ENCODE measurements at regions not wholly inside any gene's neighbourhood (a gene's known extent, or its start where the extent isn't known, plus 50 kb on each side); places are given as distances from the start of the nearest gene placed in this dataset.

DNA sequence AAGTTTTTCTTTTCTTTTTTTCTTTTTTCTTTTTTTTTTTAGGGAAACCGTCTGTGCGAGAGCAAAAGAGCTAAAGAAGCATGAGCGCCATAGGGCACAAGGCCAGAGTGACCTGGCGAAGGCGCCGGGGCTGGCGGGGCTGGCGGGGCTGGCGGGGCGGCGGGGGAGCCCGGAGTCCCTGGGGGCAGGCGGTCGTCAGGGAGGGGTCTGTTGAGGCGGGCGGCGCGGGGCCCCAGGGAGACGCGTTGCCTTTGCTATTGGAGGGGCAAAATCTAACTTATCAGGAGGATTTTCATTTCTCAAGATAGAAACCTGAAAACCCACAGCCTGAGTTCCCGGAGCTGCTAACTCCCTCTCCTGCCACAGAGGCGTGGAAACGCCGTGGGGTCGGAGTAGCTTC is 135.6 kb upstream of the SMAD1 start:
- no peak for DNase-seq (ENCODE audit: low spot score)

DNA sequence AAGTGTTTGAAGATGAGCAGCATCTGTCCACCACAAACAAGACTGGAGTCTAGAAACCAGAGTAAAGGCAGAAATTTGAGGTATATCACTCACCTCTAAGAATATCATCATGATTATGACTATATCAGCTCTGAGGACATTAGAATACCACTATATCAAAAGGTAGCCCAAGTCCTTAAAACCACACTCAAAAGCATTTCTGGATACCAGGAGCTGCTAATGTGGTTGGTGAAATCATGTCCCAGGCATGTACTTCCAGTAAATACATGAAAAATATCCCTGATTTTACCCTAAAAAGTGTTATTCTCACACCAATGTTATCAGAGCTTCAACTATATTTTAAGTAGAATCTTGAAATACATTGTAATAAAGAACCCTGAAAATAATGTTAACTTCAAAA is 136.3 kb upstream of the SMAD1 start:
- DNase-seq (ENCODE audit: low spot score) = no peak

- no peak for DNase-seq (ENCODE audit: low spot score)
These were observed 140.3 kb upstream of the SMAD1 start for GRCh38 chr4:145341381-145341780.

GRCh38 chr4:145340071-145340675 is 141.5 kb upstream of the SMAD1 start:
- DNase-seq (ENCODE audit: low spot score) = no peak

DNA sequence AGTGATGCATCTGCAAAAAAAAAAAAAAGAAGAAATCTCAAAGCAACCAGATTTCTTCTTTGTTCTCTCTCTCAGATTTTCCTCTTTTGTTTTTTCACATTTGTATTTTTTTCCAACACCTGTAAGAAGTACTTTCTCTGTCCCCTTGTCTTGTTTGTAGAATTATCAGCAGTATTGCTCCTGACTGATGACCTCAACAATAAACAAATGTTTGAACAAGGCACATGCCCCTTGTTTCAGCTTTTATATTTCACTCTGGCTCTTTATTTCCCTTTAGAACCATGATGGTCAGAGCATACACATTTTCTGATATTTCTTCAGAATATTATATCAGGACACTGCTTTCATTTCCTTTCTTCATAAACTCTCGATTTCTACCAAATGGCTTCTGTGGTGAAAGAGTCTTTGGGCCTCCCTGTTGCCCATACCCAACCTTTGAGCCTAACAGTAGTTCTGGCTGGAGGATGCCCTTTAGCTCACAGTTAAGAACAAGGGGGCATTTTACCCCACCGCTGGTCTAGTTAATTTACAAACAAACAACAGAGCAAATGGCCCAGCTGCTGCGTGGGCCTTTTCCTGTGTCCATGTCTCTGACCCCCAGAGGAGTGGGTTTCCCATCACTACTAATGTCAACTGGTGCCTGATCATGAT is 142.5 kb upstream of the SMAD1 start:
- DNase-seq (ENCODE audit: low spot score) = no peak

- DNase-seq (ENCODE audit: low spot score) = no peak
These were observed 143.1 kb upstream of the SMAD1 start for GRCh38 chr4:145338568-145338967.

GRCh38 chr4:145337391-145337790 is 144.3 kb upstream of the SMAD1 start:
- no peak for DNase-seq (ENCODE audit: low spot score)

DNA sequence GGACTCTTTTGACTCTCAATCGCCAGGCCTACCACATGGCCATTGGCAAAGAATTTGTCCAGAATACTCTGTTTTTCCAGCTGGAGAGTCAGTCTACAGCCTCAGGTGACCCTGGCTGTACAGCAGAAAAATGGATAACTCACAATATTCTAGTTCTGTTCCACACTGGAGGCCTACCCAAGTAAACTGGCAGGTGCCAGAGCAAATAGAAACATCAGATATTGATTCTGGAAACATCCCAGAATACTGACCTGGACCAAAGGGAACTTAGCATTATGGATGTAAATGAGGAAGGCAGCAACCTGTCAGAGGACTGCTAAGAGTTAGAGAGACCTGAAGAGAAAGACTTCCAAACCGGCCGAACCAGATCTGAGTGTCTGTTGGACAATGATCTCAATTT is 147.9 kb upstream of the SMAD1 start:
- no peak for DNase-seq (ENCODE audit: low spot score)

- no peak for DNase-seq (ENCODE audit: low spot score)
These were observed 146.1 kb upstream of the OTUD4 start for GRCh38 chr4:145326491-145326890.

DNA sequence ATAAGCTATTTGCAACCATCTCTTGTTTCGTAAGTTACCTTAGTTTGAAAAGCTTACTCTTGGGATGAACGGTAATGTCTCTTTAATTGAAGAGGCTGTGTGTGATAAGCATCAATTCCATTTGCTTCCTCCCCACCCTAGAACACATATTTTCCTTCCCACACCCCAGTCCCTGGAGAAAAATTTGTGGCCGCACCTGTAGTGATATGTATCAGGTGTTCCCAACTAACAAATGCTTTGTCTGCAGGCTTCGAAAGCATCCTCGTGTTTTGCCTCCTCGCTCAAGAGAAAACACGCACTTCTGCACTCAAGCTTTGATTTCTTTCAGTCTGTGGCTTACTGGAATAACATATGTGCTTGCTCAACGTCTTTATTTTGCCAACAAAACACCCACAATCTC is 143.8 kb upstream of the OTUD4 start:
- no peak for DNase-seq (ENCODE audit: low spot score)

DNA sequence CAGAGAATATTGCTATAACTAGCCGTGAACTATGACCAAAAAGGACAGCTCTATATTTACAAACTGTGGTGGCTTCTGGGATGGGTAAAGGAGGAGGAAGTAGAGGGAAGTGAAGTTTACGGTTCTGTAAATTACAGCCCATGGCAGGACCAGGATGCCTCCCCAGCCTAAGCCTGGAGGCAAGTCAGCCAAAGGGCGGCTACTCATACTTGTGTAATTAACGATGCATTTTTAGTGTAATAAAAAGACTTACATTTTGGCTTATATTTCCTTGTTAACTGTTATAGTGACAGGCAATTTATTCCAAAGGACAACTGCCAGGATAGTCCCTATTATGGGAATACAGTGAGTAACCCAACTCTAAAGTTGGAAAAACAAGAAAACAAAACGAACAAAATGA is 139.9 kb upstream of the OTUD4 start:
- no peak for DNase-seq (ENCODE audit: low spot score)

DNA sequence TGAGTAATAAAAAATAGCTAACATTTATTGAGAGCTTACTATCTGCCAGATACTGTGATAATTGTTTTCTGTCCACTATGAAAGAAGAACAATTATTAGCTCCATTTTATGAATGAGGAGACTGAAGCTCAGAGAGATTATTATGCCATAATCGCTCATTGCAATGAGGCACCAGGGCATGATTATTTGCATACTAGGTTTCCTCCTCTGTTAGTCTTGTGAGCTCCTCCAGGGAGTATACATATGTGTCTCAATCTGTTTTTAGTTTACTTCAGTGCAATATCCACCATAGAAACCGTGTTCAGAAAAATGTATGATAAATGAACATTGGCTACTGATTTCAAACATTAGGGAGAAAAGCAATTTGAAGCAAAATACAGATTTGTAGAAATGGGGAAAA is 139.4 kb upstream of the OTUD4 start:
- no peak for DNase-seq (ENCODE audit: low spot score)

GRCh38 chr4:145316897-145317574 is 136.6 kb upstream of the OTUD4 start:
- no peak for DNase-seq (ENCODE audit: low spot score)

DNA sequence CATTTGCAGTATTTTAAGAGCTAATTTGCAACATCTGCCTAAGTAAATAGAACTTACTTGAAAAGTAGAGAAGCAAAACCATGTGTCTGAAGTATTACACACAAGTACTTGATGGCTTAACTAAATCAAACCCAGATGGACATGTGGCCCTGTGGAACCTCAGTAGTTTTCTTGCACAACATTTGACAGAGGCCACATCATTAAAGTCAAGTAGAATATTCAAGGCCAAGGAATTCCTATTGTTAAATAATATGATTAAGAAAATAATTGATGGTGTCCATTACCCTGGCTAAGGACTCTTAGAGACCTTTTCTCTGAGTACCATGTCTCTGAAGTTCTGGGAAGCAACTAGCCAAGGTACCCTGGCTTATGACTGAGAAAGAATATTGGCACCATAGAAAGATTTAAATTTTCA is 135.4 kb upstream of the OTUD4 start:
- no peak for DNase-seq (ENCODE audit: low spot score)

GRCh38 chr4:145308598-145308997 is 128.2 kb upstream of the OTUD4 start:
- DNase-seq (ENCODE audit: low spot score) = no peak

- DNase-seq (ENCODE audit: low spot score) = no peak
These were observed 127.5 kb upstream of the OTUD4 start for GRCh38 chr4:145307763-145308430.

GRCh38 chr4:145307120-145307519 is 126.7 kb upstream of the OTUD4 start:
- no peak for DNase-seq (ENCODE audit: low spot score)

- no peak for DNase-seq (ENCODE audit: low spot score)
These were observed 122.3 kb upstream of the OTUD4 start for GRCh38 chr4:145302725-145303124.

- no peak for DNase-seq (ENCODE audit: low spot score)
These were observed 121.1 kb upstream of the OTUD4 start for GRCh38 chr4:145301386-145302080.

DNA sequence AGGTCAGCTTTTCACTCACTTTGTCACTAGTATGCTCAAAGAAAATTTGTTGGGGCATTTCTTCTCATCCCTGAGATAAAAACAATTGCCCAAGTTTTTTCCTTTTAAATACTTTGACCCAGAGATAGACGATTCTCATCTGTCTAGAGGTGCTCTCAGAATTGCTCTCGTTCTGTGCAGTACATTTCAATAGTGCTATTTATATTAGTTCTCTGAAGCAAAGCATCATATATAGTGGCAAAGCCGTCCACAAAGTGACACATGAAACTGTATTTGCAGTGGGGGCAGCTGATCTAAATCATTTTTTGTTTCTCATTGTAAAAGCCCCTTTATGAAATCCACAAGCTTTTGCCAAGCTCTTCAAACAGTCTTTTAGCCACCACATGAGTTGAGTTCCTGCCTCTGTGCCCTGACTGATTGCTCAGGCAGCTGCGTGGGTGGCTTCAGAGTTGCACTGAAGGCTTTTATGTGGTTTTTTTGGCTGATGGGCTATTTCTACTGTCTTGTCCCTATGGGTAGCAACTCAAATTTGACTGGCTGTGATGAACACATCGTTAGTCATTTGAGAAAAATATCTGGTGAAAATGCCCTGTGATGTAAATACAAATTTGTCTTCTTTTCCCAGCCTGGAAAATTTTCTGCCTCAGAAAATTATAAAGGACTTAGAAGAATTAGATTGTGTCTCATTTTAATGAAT is 119.1 kb upstream of the OTUD4 start:
- no peak for DNase-seq (ENCODE audit: low spot score)

DNA sequence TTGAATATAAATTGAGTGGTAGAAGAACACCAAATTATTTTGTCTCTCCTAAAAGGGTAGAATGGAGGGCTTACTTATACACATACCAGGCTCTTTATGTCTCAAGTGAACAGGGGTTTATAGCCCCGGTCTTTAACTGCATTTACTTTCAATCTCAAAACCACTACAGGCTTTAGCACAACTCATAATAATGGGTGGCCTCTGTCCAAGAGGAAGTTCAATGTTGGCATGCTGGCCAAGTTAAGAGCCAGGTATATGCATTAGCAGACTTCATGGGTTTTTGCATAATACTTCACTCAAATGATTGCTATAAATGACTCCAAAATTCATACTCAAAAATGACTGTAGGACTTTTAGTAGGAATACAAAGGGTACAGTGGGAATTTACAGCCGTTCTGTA is 118.5 kb upstream of the OTUD4 start:
- DNase-seq (ENCODE audit: low spot score) = no peak

GRCh38 chr4:145297556-145297955 is 117.2 kb upstream of the OTUD4 start:
- no peak for DNase-seq (ENCODE audit: low spot score)
